K562 (cell line): ENCODE measurements at regions not wholly inside any gene's neighbourhood (a gene's known extent, or its start where the extent isn't known, plus 50 kb on each side); places are given as distances from the start of the nearest gene placed in this dataset.

ENCODE experiments used
- ATAC-seq: fragments of 200-7000 bp; cut with Tn5 transposase; 3 replicates; pipeline ENCODE4 v1.9.1; 2020; ENCODE audit warnings: moderate library complexity
- BruUV-seq: library from RNA; stranded (reverse); fragments of 400-500 nt; replicated peaks from 2 replicates; lab custom pipeline; 2021; lab: Mats Ljungman, UMichigan
- CTCF ChIA-PET: fragments of 300-600 bp; formaldehyde crosslinking; extraction: SDS; loops from one replicate; lab custom pipeline; 2021; ENCODE audit warnings: low intra/inter-chr PET ratio; lab: Yijun Ruan, JAX
- POLR2A ChIA-PET: fragments of 300-600, 350-650 bp; sonication (Branson Sonifier 250); formaldehyde crosslinking; extraction: SDS; loops from one replicate; lab custom pipeline; 2021; ENCODE audit warnings: antibody characterized with exemption, inconsistent platforms; lab: Yijun Ruan, JAX
- DNase-seq, 4 experiments: peaks; one replicate each; pipeline versions ENCODE4 v3.0.0 to v3.0.0-alpha.2; 2011 to 2018; ENCODE audit warnings: low spot score in 3 of 4, mixed read lengths in 3 of 4; ENCODE audit errors: extremely low read depth in 1 of 4
- FAIRE-seq: peaks from 2 replicates; lab custom pipeline; 2011; peaks lifted over from hg19 to GRCh38; lab: Jason Lieb, UNC
- H2AFZ ChIP-seq: 2 replicates; pipeline ENCODE4 v1.6.0; 2011; ENCODE audit warnings: low read depth, low read length, control low read depth, inconsistent platforms
- H3K27ac ChIP-seq: fragments of 200-600 bp; 3 replicates; pipeline ENCODE4 v1.8.0; 2011; ENCODE audit warnings: low read depth, mild to moderate bottlenecking, control low read depth, inconsistent platforms, low read length, moderate library complexity, mixed read lengths; ENCODE audit errors: extremely low read depth
- H3K27me3 ChIP-seq, 2 experiments: fragments of 300-600 bp in 1 of 2; 2 replicates in 1 of 2; 3 replicates in 1 of 2; pipeline versions ENCODE4 v1.6.0 to v1.8.0; 2011; ENCODE audit warnings: inconsistent platforms in 2 of 2, low read length in 2 of 2, mild to moderate bottlenecking in 1 of 2, mixed read lengths in 1 of 2, moderate library complexity in 1 of 2; ENCODE audit not compliant: control insufficient read depth in 2 of 2, insufficient read depth in 2 of 2
- H3K36me3 ChIP-seq: fragments of 300-600 bp; 3 replicates; pipeline ENCODE4 v1.8.0; 2011; ENCODE audit warnings: mild to moderate bottlenecking, low read length, inconsistent platforms; ENCODE audit not compliant: control insufficient read depth, insufficient read depth
- H3K4me1 ChIP-seq, 2 experiments: fragments of 200-600 bp in 1 of 2; replicated peaks in 1 of 2; 2 replicates in 1 of 2; 3 replicates in 1 of 2; pipeline versions ENCODE4 v1.5.1 to v1.8.0; 2011; ENCODE audit warnings: inconsistent platforms in 2 of 2, low read length in 2 of 2, mild to moderate bottlenecking in 1 of 2, mixed read lengths in 1 of 2, moderate library complexity in 1 of 2; ENCODE audit not compliant: control insufficient read depth in 2 of 2, insufficient read depth in 2 of 2
- H3K4me2 ChIP-seq: 2 replicates; pipeline ENCODE4 v1.6.1; 2011; ENCODE audit warnings: low read length, control low read depth, inconsistent platforms, mixed read lengths; ENCODE audit not compliant: insufficient read depth
- H3K4me3 ChIP-seq: fragments of 200-600 bp; sonication (generic), shearing (Covaris generic); 2 replicates; pipeline ENCODE4 v1.5.1; 2016; ENCODE audit warnings: control low read depth, inconsistent platforms
- H3K79me2 ChIP-seq: fragments of 200-600 bp; 3 replicates; pipeline ENCODE4 v1.8.0; 2011; ENCODE audit warnings: low read length, inconsistent platforms; ENCODE audit not compliant: control insufficient read depth, insufficient read depth
- H3K9ac ChIP-seq, 2 experiments: 2 replicates each; pipeline versions ENCODE4 v1.6.0 to v1.6.1; 2011; ENCODE audit warnings: low read depth in 2 of 2, low read length in 2 of 2, control low read depth in 1 of 2, inconsistent platforms in 1 of 2, mild to moderate bottlenecking in 1 of 2, mixed read lengths in 1 of 2; ENCODE audit not compliant: insufficient read depth in 1 of 2
- H3K9me1 ChIP-seq: one replicate; pipeline ENCODE4 v1.6.0; 2011; ENCODE audit warnings: inconsistent platforms, mild to moderate bottlenecking, low read length, moderate library complexity; ENCODE audit not compliant: control insufficient read depth, insufficient read depth
- H3K9me3 ChIP-seq: replicated peaks from 2 replicates; pipeline ENCODE4 v1.5.1; 2011; ENCODE audit warnings: low read depth, low read length, inconsistent platforms; ENCODE audit not compliant: control insufficient read depth, insufficient read depth
- H4K20me1 ChIP-seq: replicated peaks from 2 replicates; pipeline ENCODE4 v1.6.1; 2011; ENCODE audit warnings: low read length, inconsistent platforms, mixed read lengths; ENCODE audit not compliant: control insufficient read depth, insufficient read depth
- AFF1 ChIP-seq, 2 experiments: fragments of 450-650 bp; IDR thresholded peaks; 2 replicates each; pipeline ENCODE4 v1.6.1; 2018; ENCODE audit warnings: mild to moderate bottlenecking in 2 of 2, low read depth in 1 of 2; ENCODE audit not compliant: partially characterized antibody in 2 of 2
- C11orf30 ChIP-seq: fragments of 450-650 bp; IDR thresholded peaks from 2 replicates; pipeline ENCODE4 v1.6.1; 2016; ENCODE audit warnings: low read depth, mild to moderate bottlenecking
- CBX5 ChIP-seq: IDR thresholded peaks from 2 replicates; pipeline ENCODE4 v1.6.1; 2014; ENCODE audit warnings: low read depth, borderline replicate concordance
- E2F5 ChIP-seq: sonication (generic); formaldehyde crosslinking; IDR thresholded peaks from 2 replicates; pipeline ENCODE4 v1.8.0; 2022; ENCODE audit warnings: mild to moderate bottlenecking, missing genetic modification reagents
- GATA2 ChIP-seq: sonication (generic); formaldehyde crosslinking; IDR thresholded peaks from 2 replicates; pipeline ENCODE4 v1.4.0; 2020; ENCODE audit warnings: mild to moderate bottlenecking, missing genetic modification reagents
- GTF2B ChIP-seq: IDR thresholded peaks from 2 replicates; pipeline ENCODE4 v1.6.1; 2011; ENCODE audit not compliant: insufficient read length; ENCODE audit errors: extremely low read depth
- JUNB ChIP-seq: fragments of 450-650 bp; formaldehyde crosslinking; conservative IDR thresholded peaks from 2 replicates; pipeline ENCODE4 v1.4.0; 2020; ENCODE audit warnings: mild to moderate bottlenecking
- KLF1 ChIP-seq: fragments of 450-650 bp; IDR thresholded peaks from 2 replicates; pipeline ENCODE4 v1.6.1; 2016; ENCODE audit warnings: missing genetic modification characterization, missing compliant biosample characterization
- PATZ1 ChIP-seq: fragments of 250-450 bp; sonication (Bioruptor Pico); IDR thresholded peaks from 2 replicates; pipeline ENCODE4 v1.5.0; 2020; ENCODE audit warnings: mild to moderate bottlenecking, borderline replicate concordance
- PRMT5 ChIP-seq: sonication (generic); formaldehyde crosslinking; IDR thresholded peaks from 2 replicates; pipeline ENCODE4 v1.5.0; 2020; ENCODE audit warnings: missing genetic modification reagents
- RBM22 ChIP-seq: fragments of 200-400 bp; formaldehyde crosslinking; IDR thresholded peaks from 2 replicates; pipeline ENCODE4 v1.6.1; 2018; ENCODE audit warnings: low read length, low read depth; ENCODE audit not compliant: poor library complexity, severe bottlenecking
- RFX7 ChIP-seq: fragments of 250-450 bp; sonication (Bioruptor Pico); IDR thresholded peaks from 2 replicates; pipeline ENCODE4 v1.5.1; 2021; ENCODE audit warnings: mild to moderate bottlenecking
- SMC3 ChIP-seq: conservative IDR thresholded peaks from 2 replicates; pipeline ENCODE4 v1.6.1; 2011; ENCODE audit warnings: low read depth, low read length, improper control_type of control experiment; ENCODE audit not compliant: insufficient read depth
- TBL1XR1 ChIP-seq, 2 experiments: IDR thresholded peaks; 2 replicates each; pipeline ENCODE4 v1.6.1; 2012; ENCODE audit warnings: improper control_type of control experiment in 2 of 2, low read length in 2 of 2, mild to moderate bottlenecking in 1 of 2
- ZNF282 ChIP-seq: sonication (generic); formaldehyde crosslinking; IDR thresholded peaks from 2 replicates; pipeline ENCODE4 v1.8.1; 2023; ENCODE audit warnings: missing genetic modification reagents
- ZNF384 ChIP-seq: IDR thresholded peaks from 2 replicates; pipeline ENCODE4 v1.6.1; 2012; ENCODE audit warnings: low read depth, low read length, improper control_type of control experiment
- ZNF561 ChIP-seq: fragments of 450-650 bp; formaldehyde crosslinking; conservative IDR thresholded peaks from 2 replicates; pipeline ENCODE4 v1.4.0; 2020; ENCODE audit warnings: mild to moderate bottlenecking, moderate library complexity
- ZNF586 ChIP-seq: fragments of 450-650 bp; formaldehyde crosslinking; conservative IDR thresholded peaks from 2 replicates; pipeline ENCODE4 v1.4.0; 2020; ENCODE audit warnings: mild to moderate bottlenecking, moderate library complexity
- WGBS: fragments of 100-300 bp; shearing (Covaris generic); methylation state at CpG from one replicate; pipeline ENCODE4 v1.1.6; 2016; ENCODE audit warnings: low coverage, mixed read lengths; ENCODE audit not compliant: insufficient coverage; ENCODE audit errors: missing lambda C conversion rate; 5-methylcytosine and 5-hydroxymethylcytosine counted together
- in situ Hi-C: fragments of 300-500 bp; cut with MboI; formaldehyde crosslinking; loops from 4 replicates; pipeline ENCODE4 v1.15.0; 2018; ENCODE audit warnings: inconsistent platforms, mixed read lengths
- intact Hi-C: fragments of 100-400 bp; cut with micrococcal nuclease; formaldehyde crosslinking; loops from 2 replicates; pipeline ENCODE4 v1.14.2; 2022

- no peak overlapping the region for H3K9ac ChIP-seq
- ATAC-seq (no peak), DNase-seq (no peak), FAIRE-seq (no peak)
- H3K27me3 ChIP-seq, result no peaks in the 10 kb centered on the region
- ChIA-PET POLR2A (no interaction called here), CTCF (no interaction called here)
- H3K9me3 ChIP-seq, result no peaks in the 10 kb centered on the region
- no peaks in the 10 kb centered on the region for H4K20me1 ChIP-seq
- no peak overlapping the region for H3K27ac ChIP-seq
- no peaks in the 10 kb centered on the region for H3K36me3 ChIP-seq
- no peaks in the 10 kb centered on the region for H3K9me1 ChIP-seq
- in situ Hi-C loops, result no loop called here
- H3K4me2 ChIP-seq, result no peak overlapping the region
- H2AFZ ChIP-seq, result no peak overlapping the region
- H3K4me3 ChIP-seq, result no peak overlapping the region
- BruUV-seq, result no TSS peak
- intact Hi-C loops, result no loop called here
- 42% methylated on average over 2 of the region's 2 CpGs for WGBS
- H3K4me1 ChIP-seq, result no peaks in the 10 kb centered on the region
- H3K79me2 ChIP-seq, result no peaks in the 10 kb centered on the region
- no peak for TF ChIP-seq PATZ1 (CRISPR knock-in tag)
- no peak for TF ChIP-seq TBL1XR1 (IDR thresholded peaks at IDR 0.05; ENCODE audit: low read length in 2 of 2)
- no peak for TF ChIP-seq ZNF384
- TF ChIP-seq E2F5 (CRISPR knock-in tag), result no peak
- no peak for TF ChIP-seq RBM22
- no peak for TF ChIP-seq SMC3
- TF ChIP-seq PRMT5 (CRISPR knock-in tag), result no peak
- no peak for TF ChIP-seq ZNF561 (CRISPR knock-in tag)
- TF ChIP-seq GATA2 (CRISPR knock-in tag), result no peak
- TF ChIP-seq AFF1 (IDR thresholded peaks at IDR 0.05; ENCODE audit: low read depth in 1 of 2, partially characterized antibody in 2 of 2), result no peak
- no peak for TF ChIP-seq ZNF586 (CRISPR knock-in tag)
- TF ChIP-seq ZNF282, result no peak
- no peak for TF ChIP-seq CBX5
- TF ChIP-seq JUNB (CRISPR knock-in tag), result no peak
- no peak for TF ChIP-seq KLF1 (tag)
- no peak for TF ChIP-seq C11orf30
- no peak for TF ChIP-seq GTF2B
- TF ChIP-seq RFX7 (CRISPR knock-in tag), result no peak
These were observed 163.7 kb upstream of the CBLB start for GRCh38 chr3:106032479-106032878.
